NCI-H226 (cell line): ENCODE measurements at regions not wholly inside any gene's neighbourhood (a gene's known extent, or its start where the extent isn't known, plus 50 kb on each side); places are given as distances from the start of the nearest gene placed in this dataset.
"Not testable (repeated sequence)": the region's sequence is repeated elsewhere in the genome, so short reads cannot be mapped to it uniquely, and the experiment has no call there.

Source experiments
- DNase-seq: peaks from one replicate; pipeline ENCODE4 v3.0.0-alpha.2; 2015

- peak; percentile 43 for DNase-seq
Measured at GRCh38 chr4:106869551-106869950, 166.6 kb downstream of the DKK2 start.

DNA sequence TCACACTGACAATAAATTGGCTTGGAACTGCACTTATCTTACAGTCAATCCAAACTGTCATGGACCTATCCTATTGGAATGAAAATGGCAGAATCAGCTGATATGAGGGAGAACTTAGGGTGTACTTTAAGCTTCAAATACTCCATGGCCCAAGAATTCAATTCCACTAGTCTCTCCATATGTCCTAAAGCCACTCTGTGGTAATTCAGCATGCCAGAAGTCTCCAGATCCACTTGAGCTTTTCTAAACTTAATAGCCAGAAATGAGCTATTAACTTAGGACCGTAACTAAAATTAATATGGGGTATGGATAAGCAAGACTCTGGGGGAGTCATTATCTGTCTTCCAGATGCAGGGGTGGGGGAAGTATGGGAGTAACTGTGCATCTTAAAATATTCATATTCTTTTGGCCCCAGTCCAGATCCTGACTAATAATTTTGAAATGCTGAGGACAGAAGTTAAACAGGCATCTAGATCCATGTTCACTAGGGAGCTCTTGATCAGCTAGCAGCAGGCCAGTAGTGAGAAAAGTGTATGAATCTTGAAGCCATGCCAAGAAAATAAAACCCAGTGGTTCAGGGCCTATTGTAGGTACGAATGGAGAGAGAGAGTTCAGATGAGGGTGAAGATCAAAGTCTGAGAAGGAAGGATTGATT is 167.6 kb downstream of the DKK2 start:
- peak; percentile 68 for DNase-seq

- no peak for DNase-seq
Measured at GRCh38 chr4:106864231-106864630, 171.9 kb downstream of the DKK2 start.

DNA sequence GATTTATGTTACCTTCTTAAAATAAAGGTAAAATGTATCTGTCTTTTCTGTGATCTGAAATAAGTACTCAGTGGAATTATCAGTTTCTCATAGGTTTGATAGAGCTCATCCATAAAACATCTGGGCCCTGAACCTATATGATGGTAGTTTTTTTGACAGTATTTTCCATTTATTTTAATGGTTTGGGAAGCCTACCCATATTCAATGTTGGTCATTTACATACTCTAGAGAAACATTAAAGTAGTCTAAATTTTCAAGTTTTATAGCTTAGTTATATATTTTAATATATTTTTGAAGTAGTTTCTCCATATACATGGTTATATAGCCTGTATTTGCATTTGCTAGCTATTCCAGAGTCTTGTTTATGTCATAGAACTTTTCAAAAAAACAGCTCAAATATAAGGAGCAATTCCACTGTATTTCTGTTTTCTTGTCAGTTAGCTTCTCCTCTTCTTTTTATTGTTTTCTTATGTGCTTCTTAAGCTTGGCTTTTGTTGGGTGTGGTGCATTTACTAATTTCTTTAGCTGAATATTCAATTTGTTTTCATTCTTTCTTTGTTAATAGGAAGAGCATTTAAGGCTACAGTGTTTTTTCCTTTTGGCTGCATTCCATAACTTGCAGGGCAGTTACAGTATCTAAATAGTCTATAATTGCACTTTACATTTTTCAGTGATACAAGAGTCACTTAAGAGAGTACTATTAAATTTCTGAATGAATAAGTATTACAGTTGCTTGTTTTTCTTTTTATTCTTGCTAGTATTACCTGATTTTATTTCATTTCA is 181.4 kb downstream of the DKK2 start:
- no peak for DNase-seq

- no peak for DNase-seq
Measured at GRCh38 chr4:106852426-106852825, 183.7 kb downstream of the DKK2 start.

DNA sequence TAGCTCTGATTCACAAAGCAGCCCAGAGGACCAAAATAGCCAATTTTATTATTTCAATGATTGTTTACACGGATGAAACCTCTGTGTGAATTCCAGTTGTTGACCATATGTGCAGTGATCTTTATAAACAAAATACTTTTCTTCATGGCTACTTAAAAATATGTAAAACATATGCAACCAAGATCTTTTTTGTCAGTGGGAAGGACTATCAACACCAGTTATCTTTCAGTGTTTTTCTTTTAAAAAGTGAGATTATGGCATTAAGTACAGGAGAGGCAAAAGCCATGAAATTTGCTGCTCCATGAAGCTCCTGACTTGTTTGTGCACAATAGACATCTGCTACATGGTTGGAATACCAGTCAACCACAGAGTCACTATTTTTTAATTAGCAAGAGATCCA is 184.4 kb downstream of the DKK2 start:
- no peak for DNase-seq

- no peak for DNase-seq
Measured at GRCh38 chr4:106850691-106851090, 185.4 kb downstream of the DKK2 start.

DNA sequence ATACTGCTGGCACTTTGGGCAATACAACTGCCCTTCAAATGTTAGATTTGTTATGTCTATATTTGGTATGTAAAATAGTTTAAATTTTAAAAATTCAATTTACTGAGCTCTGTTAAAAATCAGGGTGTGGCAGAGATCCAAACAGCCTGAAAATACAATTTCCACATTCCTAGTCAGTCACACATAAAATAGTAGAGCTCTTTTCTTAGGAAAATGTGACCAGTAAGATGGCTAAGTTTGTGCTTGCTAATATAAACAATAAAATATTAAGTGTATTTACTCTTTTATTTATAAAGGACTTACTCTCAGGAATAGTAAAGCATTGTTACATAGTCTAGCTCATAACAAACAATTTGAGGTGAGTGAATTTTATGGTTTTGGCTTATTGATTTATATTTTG is 200.2 kb downstream of the DKK2 start:
- no peak for DNase-seq

- DNase-seq, result no peak
Measured at GRCh38 chr4:106830879-106831278, 205.2 kb downstream of the DKK2 start.

GRCh38 chr4:106818764-106819163 is 217.3 kb downstream of the DKK2 start:
- DNase-seq, result no peak

- DNase-seq, result peak; percentile 6
Measured at GRCh38 chr4:106816496-106816895, 219.6 kb downstream of the DKK2 start.

- DNase-seq, result no peak
Measured at GRCh38 chr4:106810122-106810521, 226.0 kb downstream of the DKK2 start.

- DNase-seq, result peak; percentile 28
Measured at GRCh38 chr4:106809076-106809475, 227.0 kb downstream of the DKK2 start.

DNA sequence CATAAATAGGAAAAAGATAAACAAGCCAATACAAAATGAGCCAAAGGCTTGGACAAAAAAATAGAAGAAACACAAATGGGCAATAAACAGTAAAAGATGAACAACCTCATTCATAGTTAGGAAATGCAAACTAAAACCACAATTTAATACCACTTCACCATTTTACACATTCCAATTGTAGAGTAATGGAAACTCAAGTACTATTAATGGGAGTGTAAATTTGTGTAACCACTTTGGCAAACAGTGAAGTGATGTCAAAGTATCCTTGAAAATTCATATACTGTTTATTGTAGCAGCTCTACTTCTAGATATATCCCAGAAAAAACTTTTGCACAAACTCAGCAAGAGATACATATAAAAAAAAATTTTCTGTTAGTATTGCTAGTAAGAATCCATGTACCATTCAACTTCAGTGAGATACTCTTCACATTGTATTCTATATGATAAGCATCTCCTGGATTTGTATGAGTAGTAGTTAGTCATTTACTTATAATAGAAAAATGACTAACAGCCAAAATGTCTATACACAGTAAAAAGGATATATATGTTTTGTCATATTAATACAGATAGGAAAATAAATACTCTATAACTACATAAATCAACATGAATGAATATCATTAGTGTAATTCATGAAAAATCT is 229.8 kb downstream of the DKK2 start:
- DNase-seq, result no peak

- no peak for DNase-seq
Measured at GRCh38 chr4:106803083-106803482, 233.0 kb downstream of the DKK2 start.

DNA sequence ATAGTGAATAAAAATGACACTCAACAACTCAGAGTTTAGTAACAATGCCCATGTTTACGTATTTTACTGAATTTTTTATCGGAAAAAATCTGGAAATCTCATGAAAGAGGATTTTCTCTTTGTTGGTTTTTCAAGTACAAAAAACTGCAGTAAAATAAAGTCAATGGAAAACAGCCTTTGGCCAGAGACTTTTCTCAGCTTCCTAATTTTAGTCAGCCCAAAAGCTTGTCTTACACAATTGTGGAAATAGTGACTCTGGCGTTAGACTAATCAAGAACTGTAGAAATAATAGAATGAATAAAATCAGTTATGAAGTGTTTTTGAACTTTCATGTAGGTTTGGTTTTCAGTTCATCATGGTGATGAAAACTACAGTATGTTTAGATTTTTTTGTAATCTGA is 234.7 kb downstream of the DKK2 start:
- no peak for DNase-seq

GRCh38 chr4:106796876-106797275 is 239.2 kb downstream of the DKK2 start:
- no peak for DNase-seq

DNA sequence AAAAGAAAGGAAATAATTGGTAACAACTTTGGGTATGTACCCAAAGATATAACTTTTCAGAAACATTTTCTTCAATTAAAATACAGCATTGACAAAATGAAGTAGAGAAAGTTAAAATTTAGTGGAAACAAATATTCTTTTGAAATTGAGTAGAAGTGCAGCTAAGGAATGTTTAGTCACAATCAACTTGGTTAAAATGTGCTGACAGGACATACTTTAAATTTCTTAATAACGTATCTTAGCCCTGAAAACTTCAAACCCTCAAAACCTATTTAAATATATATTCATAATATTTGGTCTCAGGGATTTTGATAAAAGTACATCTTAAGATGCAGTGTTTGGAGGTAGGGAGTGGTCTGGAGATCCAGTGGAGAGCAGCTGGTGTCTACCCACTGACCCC is 240.8 kb downstream of the DKK2 start:
- no peak for DNase-seq

DNA sequence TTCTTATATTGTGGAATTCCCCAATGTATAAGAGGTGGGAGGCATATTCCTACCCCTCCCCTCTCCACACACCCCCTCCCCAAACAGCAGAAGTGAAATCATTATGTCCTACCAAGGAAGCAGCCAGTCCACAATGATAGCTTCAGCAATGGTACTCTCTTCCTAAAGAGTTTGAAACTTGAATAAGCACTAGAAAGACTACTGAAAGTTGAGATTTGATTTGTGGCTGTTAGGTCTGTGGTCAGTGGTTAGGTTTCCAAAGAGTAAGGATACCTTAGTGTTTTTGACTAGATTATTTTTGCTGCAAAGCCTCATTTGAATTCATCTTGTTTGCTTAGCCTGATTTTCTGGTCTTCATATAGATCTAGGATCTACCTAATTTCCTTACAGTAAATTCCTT is 242.2 kb downstream of the DKK2 start:
- DNase-seq, result no peak

- no peak for DNase-seq
Measured at GRCh38 chr4:106775636-106776035, 260.5 kb downstream of the DKK2 start.

GRCh38 chr4:106774055-106774454 is 262.1 kb downstream of the DKK2 start:
- DNase-seq, result not testable (repeated sequence)

- peak; percentile 15 for DNase-seq
Measured at GRCh38 chr4:106773076-106773905, 262.8 kb downstream of the DKK2 start.

- no peak for DNase-seq
Measured at GRCh38 chr4:106767991-106768390, 268.1 kb downstream of the DKK2 start.
